ENCODE measurements at regions not wholly inside any gene's neighbourhood (a gene's known extent, or its start where the extent isn't known, plus 50 kb on each side); places are given as distances from the start of the nearest gene placed in this dataset.

GRCh38 chr2:43087413-43087812, 139.0 kb downstream of the ZFP36L2 start:
- TF ChIP-seq CTCF (conservative IDR thresholded peaks at IDR 0.05), result no peak
- no peak overlapping the region for H3K27ac ChIP-seq

GRCh38 chr2:43086451-43087221, 139.8 kb downstream of the ZFP36L2 start:
- no peak for TF ChIP-seq CTCF (conservative IDR thresholded peaks at IDR 0.05)
- H3K27ac ChIP-seq, result no peak overlapping the region

- no peak overlapping the region for H3K27ac ChIP-seq
- no peak for TF ChIP-seq CTCF (conservative IDR thresholded peaks at IDR 0.05)
Measured at GRCh38 chr2:43085929-43086328, 140.5 kb downstream of the ZFP36L2 start.

- TF ChIP-seq CTCF (conservative IDR thresholded peaks at IDR 0.05), result no peak
- no peak overlapping the region for H3K27ac ChIP-seq
Measured at GRCh38 chr2:43085505-43085904, 140.9 kb downstream of the ZFP36L2 start.

- no peak overlapping the region for H3K27ac ChIP-seq
- TF ChIP-seq CTCF (conservative IDR thresholded peaks at IDR 0.05), result no peak
Measured at GRCh38 chr2:43084699-43085091, 141.7 kb downstream of the ZFP36L2 start.

- H3K27ac ChIP-seq, result no peak overlapping the region
- TF ChIP-seq CTCF (conservative IDR thresholded peaks at IDR 0.05), result no peak
Measured at GRCh38 chr2:43083710-43084698, 142.4 kb downstream of the ZFP36L2 start.

Measured in VCaP (cell line).